Adrenal gland (tissue), 9 donors: ENCODE measurements at regions not wholly inside any gene's neighbourhood (a gene's known extent, or its start where the extent isn't known, plus 50 kb on each side); places are given as distances from the start of the nearest gene placed in this dataset.

Experiments used
- DNase-seq, 7 donors: peaks; one replicate each; pipeline ENCODE4 v3.0.0-alpha.2; 2019 to 2020
- H3K27ac ChIP-seq, 5 donors: fragments of 200-600 bp; sonication (generic) in 4 of 5; 1 replicate in 3 of 5; 2 replicates in 2 of 5; pipeline versions ENCODE4 v1.5.1 to v1.8.0; 2016 to 2020; ENCODE audit warnings: mild to moderate bottlenecking in 1 of 5
- H3K27me3 ChIP-seq: fragments of 200-600 bp; 2 replicates; pipeline ENCODE4 v1.8.0; 2021
- H3K36me3 ChIP-seq, 2 donors: fragments of 200-600 bp; replicated peaks in 1 of 2; 1 replicate in 1 of 2; 2 replicates in 1 of 2; pipeline versions ENCODE4 v1.5.1 to v1.8.0; 2018 to 2022
- H3K4me1 ChIP-seq, 2 donors: fragments of 200-600 bp; replicated peaks in 1 of 2; 1 replicate in 1 of 2; 2 replicates in 1 of 2; pipeline versions ENCODE4 v1.5.1 to v1.8.0; 2018 to 2021
- H3K4me3 ChIP-seq, 4 donors: fragments of 200-600 bp; sonication (generic) in 3 of 4; one replicate each; pipeline ENCODE4 v1.5.1; 2016 to 2018
- H3K9me3 ChIP-seq, 3 donors: fragments of 200-600 bp; sonication (generic) in 1 of 3; replicated peaks in 1 of 3; 1 replicate in 2 of 3; 2 replicates in 1 of 3; pipeline versions ENCODE4 v1.5.1 to v1.8.0; 2016 to 2021
- CTCF ChIP-seq, 6 experiments: fragments of 450-650 bp in 4 of 6; fragments of 200-600 bp in 2 of 6; sonication (generic) in 1 of 6; IDR thresholded peaks; 1 replicate in 5 of 6; 2 replicates in 1 of 6; pipeline versions ENCODE4 v1.5.1 to v1.8.0; 2016 to 2021; ENCODE audit warnings: antibody characterized with exemption in 6 of 6, mild to moderate bottlenecking in 2 of 6, moderate library complexity in 1 of 6
- POLR2A ChIP-seq, 2 donors: fragments of 450-650 bp; IDR thresholded peaks; one replicate each; pipeline ENCODE4 v1.6.1; 2017; ENCODE audit warnings: antibody characterized with exemption in 2 of 2, mild to moderate bottlenecking in 2 of 2, moderate library complexity in 1 of 2
- WGBS, 4 donors: extraction: QIAGEN DNeasy Blood & Tissue Kit in 2 of 4; methylation state at CpG; one replicate each; pipeline versions ENCODE4 v1.1.5 to v1.1.7; 2013 to 2017; 5-methylcytosine and 5-hydroxymethylcytosine counted together
- intact Hi-C, 2 donors: fragments of 100-400 bp; cut with DNase I; formaldehyde crosslinking; loops; one replicate each; pipeline versions ENCODE4 v1.14.1 to v1.15.0; 2022 to 2023
- donor health status: healthy with polysubstance abuse.
- donor health status: Bipolar disorder and iron deficiency.
- donor health status: DM: yes; HTN: yes; CAD: no.
- donor health status: DM: no; HTN: no; CAD: no.
- donor health status: DM: no; HTN: no; CAD: no.

- no peak overlapping the region for H3K27ac ChIP-seq
- no peak overlapping the region for H3K4me3 ChIP-seq
- no peaks in the 10 kb centered on the region for H3K9me3 ChIP-seq
- no peaks in the 10 kb centered on the region for H3K36me3 ChIP-seq
- TF ChIP-seq CTCF (IDR thresholded peaks at IDR 0.05) (no peak), POLR2A (IDR thresholded peaks at IDR 0.05) (no peak)
- WGBS, 4 donors, result 65 to 75% (median 70%) methylated on average over 3 of the region's 3 CpGs
- H3K27me3 ChIP-seq, result no peaks in the 10 kb centered on the region
- intact Hi-C loops, result no loop called here
- no peak for DNase-seq
- no peaks in the 10 kb centered on the region for H3K4me1 ChIP-seq
Measured at GRCh38 chr4:171629182-171629581, 184.0 kb upstream of the GALNTL6 start.

- intact Hi-C loops, result no loop called here
- Histone ChIP-seq H3K27ac (no peak overlapping the region), H3K4me1 (no peaks in the 10 kb centered on the region), H3K27me3 (no peaks in the 10 kb centered on the region), H3K9me3 (no peaks in the 10 kb centered on the region), H3K4me3 (no peak overlapping the region), H3K36me3 (no peaks in the 10 kb centered on the region)
- DNase-seq, result no peak
- TF ChIP-seq POLR2A (IDR thresholded peaks at IDR 0.05) (no peak), CTCF (IDR thresholded peaks at IDR 0.05) (no peak)
- 71 to 79% (median 75%) methylated on average over 4 of the region's 4 CpGs for WGBS, 4 donors
Measured at GRCh38 chr4:171626554-171626953, 186.7 kb upstream of the GALNTL6 start.

GRCh38 chr4:171622729-171623128 is 190.5 kb upstream of the GALNTL6 start:
- no peak overlapping the region for H3K27ac ChIP-seq
- no peak overlapping the region for H3K4me3 ChIP-seq
- H3K36me3 ChIP-seq, result no peaks in the 10 kb centered on the region
- intact Hi-C loops, result no loop called here
- no peaks in the 10 kb centered on the region for H3K27me3 ChIP-seq
- WGBS, 4 donors, result 63 to 83% (median 73%) methylated on average over 3 of the region's 3 CpGs
- H3K4me1 ChIP-seq, result no peaks in the 10 kb centered on the region
- DNase-seq, result no peak
- TF ChIP-seq CTCF (IDR thresholded peaks at IDR 0.05) (no peak), POLR2A (IDR thresholded peaks at IDR 0.05) (no peak)
- no peaks in the 10 kb centered on the region for H3K9me3 ChIP-seq

GRCh38 chr4:171621646-171622045 is 191.6 kb upstream of the GALNTL6 start:
- Histone ChIP-seq H3K27ac (no peak overlapping the region), H3K4me3 (no peak overlapping the region)

More at GRCh38 chr4:171621646-171622045, 191.6 kb upstream of the GALNTL6 start:
- Histone ChIP-seq H3K27me3 (no peaks in the 10 kb centered on the region), H3K4me1 (no peaks in the 10 kb centered on the region), H3K36me3 (no peaks in the 10 kb centered on the region), H3K9me3 (no peaks in the 10 kb centered on the region)
- DNase-seq, result no peak
- TF ChIP-seq POLR2A (IDR thresholded peaks at IDR 0.05) (no peak), CTCF (IDR thresholded peaks at IDR 0.05) (no peak)
- intact Hi-C loops, result no loop called here
